Nephron (organoid): ENCODE measurements at regions not wholly inside any gene's neighbourhood (a gene's known extent, or its start where the extent isn't known, plus 50 kb on each side); places are given as distances from the start of the nearest gene placed in this dataset.

Source experiments
- H3K27ac Mint-ChIP-seq, 3 experiments: 2 replicates each; pipeline ENCODE4 v1.8.0; 2020; ENCODE audit warnings: mixed read lengths in 3 of 3, mild to moderate bottlenecking in 2 of 3, moderate library complexity in 1 of 3
- H3K27me3 Mint-ChIP-seq: 2 replicates; pipeline ENCODE4 v1.8.0; 2021; ENCODE audit warnings: low read depth, mild to moderate bottlenecking, moderate library complexity, mixed read lengths
- H3K36me3 Mint-ChIP-seq: 2 replicates; pipeline ENCODE4 v1.8.0; 2020; ENCODE audit warnings: low read depth, mixed read lengths
- H3K4me1 Mint-ChIP-seq: 2 replicates; pipeline ENCODE4 v1.8.0; 2020; ENCODE audit warnings: mixed read lengths
- H3K4me3 Mint-ChIP-seq, 3 experiments: 2 replicates each; pipeline ENCODE4 v1.8.0; 2020; ENCODE audit warnings: mild to moderate bottlenecking in 3 of 3, mixed read lengths in 3 of 3, moderate library complexity in 2 of 3
- H3K9me3 Mint-ChIP-seq: 2 replicates; pipeline ENCODE4 v1.8.0; 2020; ENCODE audit warnings: mixed read lengths
- TF ChIP-seq, protein P1 (sequence below), 3 experiments: fragments of 200-600 bp; sonication (generic); IDR thresholded peaks; one replicate each; pipeline ENCODE4 v1.5.0; 2021; ENCODE audit warnings: antibody characterized with exemption in 3 of 3; ENCODE audit not compliant: unreplicated experiment in 3 of 3

DNA sequence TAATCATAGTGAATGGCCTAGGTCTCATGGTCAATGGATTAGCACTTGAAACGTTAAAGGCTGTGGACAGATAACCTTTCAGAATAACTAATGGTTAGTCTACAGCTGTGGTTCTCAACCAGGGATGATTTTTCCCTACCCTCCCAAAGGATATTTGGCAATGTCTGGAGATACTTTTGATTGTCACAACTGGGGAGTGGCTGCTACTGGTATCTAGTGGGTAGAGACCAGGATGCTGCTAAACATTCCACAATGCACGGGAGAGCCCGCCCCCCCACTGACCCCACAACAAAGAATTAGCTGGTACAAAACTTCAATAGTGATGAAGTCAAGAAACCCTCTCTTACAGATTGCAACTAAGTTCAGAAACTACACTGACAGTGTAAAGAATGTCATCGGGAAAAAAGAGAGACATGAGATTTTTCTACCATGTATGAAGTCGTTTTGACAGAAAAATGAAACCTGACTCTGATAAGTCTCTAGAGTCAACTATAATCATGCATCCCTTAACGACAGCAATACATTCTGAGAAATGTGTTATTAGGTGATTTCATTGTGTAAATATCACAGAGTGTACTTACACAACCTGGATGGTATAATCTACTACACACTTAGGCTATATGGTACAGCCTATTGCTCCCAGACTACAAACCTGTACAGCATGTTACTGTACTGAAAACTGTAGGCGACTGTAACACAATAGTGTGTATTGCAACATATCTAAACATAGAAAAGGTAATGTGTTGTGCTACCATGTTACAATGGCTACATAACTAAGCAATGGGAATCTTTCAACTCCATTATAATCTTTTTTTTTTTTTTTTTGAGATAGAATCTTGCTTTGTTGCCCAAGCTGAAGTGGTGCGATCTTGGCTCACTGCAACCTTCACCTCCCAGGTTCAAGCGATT lies 49.7 kb upstream of the PRDX6 start:
- Mint-ChIP-seq H3K9me3 (no peaks in the 10 kb centered on the region), H3K36me3 (no peaks in the 10 kb centered on the region), H3K27ac (peak overlapping the region in 2 of 3 experiments; percentile 15 to 21), H3K4me1 (peaks cover 77% of the 10 kb centered on the region), H3K4me3 (no peak overlapping the region), H3K27me3 (no peaks in the 10 kb centered on the region)
- TF ChIP-seq, protein P1, sequence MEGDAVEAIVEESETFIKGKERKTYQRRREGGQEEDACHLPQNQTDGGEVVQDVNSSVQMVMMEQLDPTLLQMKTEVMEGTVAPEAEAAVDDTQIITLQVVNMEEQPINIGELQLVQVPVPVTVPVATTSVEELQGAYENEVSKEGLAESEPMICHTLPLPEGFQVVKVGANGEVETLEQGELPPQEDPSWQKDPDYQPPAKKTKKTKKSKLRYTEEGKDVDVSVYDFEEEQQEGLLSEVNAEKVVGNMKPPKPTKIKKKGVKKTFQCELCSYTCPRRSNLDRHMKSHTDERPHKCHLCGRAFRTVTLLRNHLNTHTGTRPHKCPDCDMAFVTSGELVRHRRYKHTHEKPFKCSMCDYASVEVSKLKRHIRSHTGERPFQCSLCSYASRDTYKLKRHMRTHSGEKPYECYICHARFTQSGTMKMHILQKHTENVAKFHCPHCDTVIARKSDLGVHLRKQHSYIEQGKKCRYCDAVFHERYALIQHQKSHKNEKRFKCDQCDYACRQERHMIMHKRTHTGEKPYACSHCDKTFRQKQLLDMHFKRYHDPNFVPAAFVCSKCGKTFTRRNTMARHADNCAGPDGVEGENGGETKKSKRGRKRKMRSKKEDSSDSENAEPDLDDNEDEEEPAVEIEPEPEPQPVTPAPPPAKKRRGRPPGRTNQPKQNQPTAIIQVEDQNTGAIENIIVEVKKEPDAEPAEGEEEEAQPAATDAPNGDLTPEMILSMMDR (IDR thresholded peaks at IDR 0.05; ENCODE audit: unreplicated experiment in 3 of 3) = no peak
